ENCODE measurements at regions not wholly inside any gene's neighbourhood (a gene's known extent, or its start where the extent isn't known, plus 50 kb on each side); places are given as distances from the start of the nearest gene placed in this dataset.

- no peak overlapping the region for H3K4me3 Mint-ChIP-seq
- TF ChIP-seq CTCF (conservative IDR thresholded peaks at IDR 0.05): no peak
- no peaks in the 10 kb centered on the region for H3K36me3 Mint-ChIP-seq
- H3K9me3 Mint-ChIP-seq: peaks cover 11% of the 10 kb centered on the region
- no peak for DNase-seq (ENCODE audit: extremely low spot score, unreplicated experiment)
- peaks cover 33% of the 10 kb centered on the region for H3K4me1 Mint-ChIP-seq (ENCODE audit: unreplicated experiment)
- H3K27me3 Mint-ChIP-seq: no peaks in the 10 kb centered on the region
- H3K27ac Mint-ChIP-seq: no peak overlapping the region
These were observed 75.7 kb upstream of the PGBD5 start for GRCh38 chr1:230501849-230502248.

- no peak overlapping the region for H3K4me3 Mint-ChIP-seq
- no peaks in the 10 kb centered on the region for H3K36me3 Mint-ChIP-seq
- H3K27me3 Mint-ChIP-seq: peaks cover 4% of the 10 kb centered on the region
- H3K9me3 Mint-ChIP-seq: peaks cover 11% of the 10 kb centered on the region
- no peak for DNase-seq (ENCODE audit: extremely low spot score, unreplicated experiment)
- H3K4me1 Mint-ChIP-seq (ENCODE audit: unreplicated experiment): peaks cover 39% of the 10 kb centered on the region
- no peak for TF ChIP-seq CTCF (conservative IDR thresholded peaks at IDR 0.05)
- no peak overlapping the region for H3K27ac Mint-ChIP-seq
These were observed 75.1 kb upstream of the PGBD5 start for GRCh38 chr1:230501242-230501641.

- Mint-ChIP-seq H3K27ac (peak overlapping the region; percentile 32), H3K36me3 (no peaks in the 10 kb centered on the region), H3K4me3 (no peak overlapping the region), H3K27me3 (peaks cover 6% of the 10 kb centered on the region), H3K4me1 (ENCODE audit: unreplicated experiment) (peaks cover 36% of the 10 kb centered on the region), H3K9me3 (peaks cover 11% of the 10 kb centered on the region)
- no peak for DNase-seq (ENCODE audit: extremely low spot score, unreplicated experiment)
- TF ChIP-seq CTCF (conservative IDR thresholded peaks at IDR 0.05): no peak
These were observed 73.9 kb upstream of the PGBD5 start for GRCh38 chr1:230500063-230500462.

- peaks cover 35% of the 10 kb centered on the region for H3K4me1 Mint-ChIP-seq (ENCODE audit: unreplicated experiment)
- no peak for TF ChIP-seq CTCF (conservative IDR thresholded peaks at IDR 0.05)
- no peaks in the 10 kb centered on the region for H3K36me3 Mint-ChIP-seq
- no peak overlapping the region for H3K27ac Mint-ChIP-seq
- no peak for DNase-seq (ENCODE audit: extremely low spot score, unreplicated experiment)
- peaks cover 11% of the 10 kb centered on the region for H3K9me3 Mint-ChIP-seq
- peaks cover 9% of the 10 kb centered on the region for H3K27me3 Mint-ChIP-seq
- no peak overlapping the region for H3K4me3 Mint-ChIP-seq
These were observed 73.4 kb upstream of the PGBD5 start for GRCh38 chr1:230499496-230499895.

- no peak for TF ChIP-seq CTCF (conservative IDR thresholded peaks at IDR 0.05)
- Mint-ChIP-seq H3K9me3 (peaks cover 11% of the 10 kb centered on the region), H3K27ac (no peak overlapping the region), H3K27me3 (peaks cover 9% of the 10 kb centered on the region), H3K4me1 (ENCODE audit: unreplicated experiment) (peaks cover 27% of the 10 kb centered on the region), H3K36me3 (no peaks in the 10 kb centered on the region), H3K4me3 (no peak overlapping the region)
- DNase-seq (ENCODE audit: extremely low spot score, unreplicated experiment): no peak
These were observed 72.6 kb upstream of the PGBD5 start for GRCh38 chr1:230498704-230499103.

- Mint-ChIP-seq H3K9me3 (peaks cover 11% of the 10 kb centered on the region), H3K27ac (no peak overlapping the region), H3K4me3 (no peak overlapping the region), H3K4me1 (ENCODE audit: unreplicated experiment) (peaks cover 18% of the 10 kb centered on the region), H3K27me3 (peaks cover 10% of the 10 kb centered on the region), H3K36me3 (no peaks in the 10 kb centered on the region)
- no peak for TF ChIP-seq CTCF (conservative IDR thresholded peaks at IDR 0.05)
- DNase-seq (ENCODE audit: extremely low spot score, unreplicated experiment): no peak
These were observed 70.3 kb upstream of the PGBD5 start for GRCh38 chr1:230496451-230496850.

Data from type B pancreatic cell (in vitro differentiated cells).